ENCODE measurements at regions not wholly inside any gene's neighbourhood (a gene's known extent, or its start where the extent isn't known, plus 50 kb on each side); places are given as distances from the start of the nearest gene placed in this dataset.
A peak's percentile ranks its signal among the peaks of the same experiment; 100 is the strongest.
"Not testable (repeated sequence)": the region's sequence is repeated elsewhere in the genome, so short reads cannot be mapped to it uniquely, and the experiment has no call there.

GRCh38 chr3:186454881-186455703 lies 89.1 kb downstream of the CRYGS start:
- H3K79me2 ChIP-seq (ENCODE audit: control insufficient read depth, insufficient read depth, low read length, unreplicated experiment), result no peaks in the 10 kb centered on the region
- peaks cover 28% of the 10 kb centered on the region for H3K4me1 ChIP-seq (ENCODE audit: control insufficient read depth, insufficient read depth, low read length, unreplicated experiment)
- H3K27ac ChIP-seq (ENCODE audit: low read depth, low read length), result no peak overlapping the region
- no peak overlapping the region for H3K4me3 ChIP-seq (ENCODE audit: low read depth, low read length)
- H3K36me3 ChIP-seq (ENCODE audit: insufficient read depth, low read length), result no peaks in the 10 kb centered on the region
- H2AFZ ChIP-seq (ENCODE audit: low read length, unreplicated experiment), result no peak overlapping the region
- no peaks in the 10 kb centered on the region for H3K27me3 ChIP-seq (ENCODE audit: insufficient read depth, low read length)

GRCh38 chr3:186453531-186453930 lies 90.6 kb downstream of the CRYGS start:
- Histone ChIP-seq H3K27ac (ENCODE audit: low read depth, low read length) (no peak overlapping the region), H3K4me1 (ENCODE audit: control insufficient read depth, insufficient read depth, low read length, unreplicated experiment) (peaks cover 16% of the 10 kb centered on the region), H2AFZ (ENCODE audit: low read length, unreplicated experiment) (no peak overlapping the region), H3K79me2 (ENCODE audit: control insufficient read depth, insufficient read depth, low read length, unreplicated experiment) (no peaks in the 10 kb centered on the region), H3K27me3 (ENCODE audit: insufficient read depth, low read length) (peaks cover 1% of the 10 kb centered on the region; the same call in 1 of the 2 replicates), H3K4me3 (ENCODE audit: low read depth, low read length) (no peak overlapping the region), H3K36me3 (ENCODE audit: insufficient read depth, low read length) (no peaks in the 10 kb centered on the region)

- Histone ChIP-seq H3K27ac (ENCODE audit: low read depth, low read length) (peak overlapping the region; percentile 29; the same call in 1 of the 2 replicates), H3K27me3 (ENCODE audit: insufficient read depth, low read length) (peaks cover 12% of the 10 kb centered on the region; the same call in 1 of the 2 replicates), H3K4me1 (ENCODE audit: control insufficient read depth, insufficient read depth, low read length, unreplicated experiment) (peaks cover 11% of the 10 kb centered on the region), H3K36me3 (ENCODE audit: insufficient read depth, low read length) (no peaks in the 10 kb centered on the region), H3K79me2 (ENCODE audit: control insufficient read depth, insufficient read depth, low read length, unreplicated experiment) (no peaks in the 10 kb centered on the region), H3K4me3 (ENCODE audit: low read depth, low read length) (no peak overlapping the region), H2AFZ (ENCODE audit: low read length, unreplicated experiment) (peak overlapping the region; percentile 21)
These were observed 90.5 kb upstream of the DGKG start for GRCh38 chr3:186452517-186452916.

- H3K4me1 ChIP-seq (ENCODE audit: control insufficient read depth, insufficient read depth, low read length, unreplicated experiment), result peaks cover 11% of the 10 kb centered on the region
- H3K27me3 ChIP-seq (ENCODE audit: insufficient read depth, low read length), result peaks cover 23% of the 10 kb centered on the region
- H3K79me2 ChIP-seq (ENCODE audit: control insufficient read depth, insufficient read depth, low read length, unreplicated experiment), result no peaks in the 10 kb centered on the region
- H3K36me3 ChIP-seq (ENCODE audit: insufficient read depth, low read length), result no peaks in the 10 kb centered on the region
- no peak overlapping the region for H3K4me3 ChIP-seq (ENCODE audit: low read depth, low read length)
- H3K27ac ChIP-seq (ENCODE audit: low read depth, low read length), result no peak overlapping the region
- no peak overlapping the region for H2AFZ ChIP-seq (ENCODE audit: low read length, unreplicated experiment)
These were observed 89.3 kb upstream of the DGKG start for GRCh38 chr3:186451371-186451770.

- Histone ChIP-seq H3K27me3 (ENCODE audit: insufficient read depth, low read length) (peaks cover 36% of the 10 kb centered on the region), H3K27ac (ENCODE audit: low read depth, low read length) (no peak overlapping the region), H3K4me3 (ENCODE audit: low read depth, low read length) (no peak overlapping the region), H3K36me3 (ENCODE audit: insufficient read depth, low read length) (no peaks in the 10 kb centered on the region), H3K79me2 (ENCODE audit: control insufficient read depth, insufficient read depth, low read length, unreplicated experiment) (no peaks in the 10 kb centered on the region), H3K4me1 (ENCODE audit: control insufficient read depth, insufficient read depth, low read length, unreplicated experiment) (no peaks in the 10 kb centered on the region), H2AFZ (ENCODE audit: low read length, unreplicated experiment) (no peak overlapping the region)
These were observed 82.9 kb upstream of the DGKG start for GRCh38 chr3:186444974-186445373.

GRCh38 chr3:186444288-186444687 lies 82.3 kb upstream of the DGKG start:
- no peaks in the 10 kb centered on the region for H3K79me2 ChIP-seq (ENCODE audit: control insufficient read depth, insufficient read depth, low read length, unreplicated experiment)
- H3K27ac ChIP-seq (ENCODE audit: low read depth, low read length), result no peak overlapping the region
- H3K27me3 ChIP-seq (ENCODE audit: insufficient read depth, low read length), result peaks cover 36% of the 10 kb centered on the region
- no peaks in the 10 kb centered on the region for H3K4me1 ChIP-seq (ENCODE audit: control insufficient read depth, insufficient read depth, low read length, unreplicated experiment)
- H3K36me3 ChIP-seq (ENCODE audit: insufficient read depth, low read length), result no peaks in the 10 kb centered on the region
- H3K4me3 ChIP-seq (ENCODE audit: low read depth, low read length), result no peak overlapping the region
- no peak overlapping the region for H2AFZ ChIP-seq (ENCODE audit: low read length, unreplicated experiment)

DNA sequence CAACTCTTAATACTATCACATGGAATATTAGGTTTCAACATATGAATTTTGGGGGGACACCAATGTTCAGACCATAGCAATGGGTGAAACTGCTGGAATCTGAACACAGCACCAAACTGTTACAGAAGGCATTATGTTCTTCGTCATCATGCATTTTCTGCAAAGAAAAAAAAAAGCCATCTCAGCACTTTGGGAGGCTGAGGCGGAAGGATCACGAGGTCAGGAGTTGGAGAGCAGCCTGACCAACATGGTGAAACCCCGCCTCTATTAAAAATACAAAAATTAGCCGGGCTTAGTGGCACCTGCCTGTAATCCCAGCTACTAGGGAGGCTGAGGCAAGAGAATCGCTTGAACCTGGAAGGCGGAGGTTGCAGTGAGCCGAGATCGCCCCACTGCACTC lies 80.9 kb upstream of the DGKG start:
- not testable (repeated sequence) for H2AFZ ChIP-seq (ENCODE audit: low read length, unreplicated experiment); H3K79me2 ChIP-seq (ENCODE audit: control insufficient read depth, insufficient read depth, low read length, unreplicated experiment); H3K36me3 ChIP-seq (ENCODE audit: insufficient read depth, low read length); H3K4me3 ChIP-seq (ENCODE audit: low read depth, low read length); H3K4me1 ChIP-seq (ENCODE audit: control insufficient read depth, insufficient read depth, low read length, unreplicated experiment); H3K27ac ChIP-seq (ENCODE audit: low read depth, low read length)
- peaks cover 29% of the 10 kb centered on the region for H3K27me3 ChIP-seq (ENCODE audit: insufficient read depth, low read length)

- H3K4me1 ChIP-seq (ENCODE audit: control insufficient read depth, insufficient read depth, low read length, unreplicated experiment), result no peaks in the 10 kb centered on the region
- H3K27ac ChIP-seq (ENCODE audit: low read depth, low read length), result no peak overlapping the region
- no peaks in the 10 kb centered on the region for H3K36me3 ChIP-seq (ENCODE audit: insufficient read depth, low read length)
- no peak overlapping the region for H2AFZ ChIP-seq (ENCODE audit: low read length, unreplicated experiment)
- H3K27me3 ChIP-seq (ENCODE audit: insufficient read depth, low read length), result peaks cover 21% of the 10 kb centered on the region
- H3K79me2 ChIP-seq (ENCODE audit: control insufficient read depth, insufficient read depth, low read length, unreplicated experiment), result no peaks in the 10 kb centered on the region
- H3K4me3 ChIP-seq (ENCODE audit: low read depth, low read length), result no peak overlapping the region
These were observed 80.1 kb upstream of the DGKG start for GRCh38 chr3:186442162-186442561.

DNA sequence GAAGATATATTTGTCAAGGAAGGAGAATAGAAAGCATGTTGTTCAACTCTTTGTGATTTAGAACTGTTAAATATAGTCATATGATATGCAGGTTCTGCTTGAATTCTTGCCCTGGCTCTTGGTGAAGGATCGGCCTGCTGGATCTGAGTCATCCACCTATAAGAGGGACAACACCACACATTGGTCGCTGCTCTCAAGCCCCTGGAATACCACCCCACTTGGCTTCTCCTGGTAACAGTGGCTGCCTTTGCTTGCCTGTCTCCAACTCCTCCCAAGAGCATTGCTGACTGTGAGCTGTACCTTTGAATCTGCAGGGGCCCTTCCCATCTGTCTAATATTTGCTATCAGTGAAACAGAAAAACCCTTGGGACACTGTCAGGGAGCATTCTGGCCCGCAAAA lies 78.9 kb upstream of the DGKG start:
- H3K27ac ChIP-seq (ENCODE audit: low read depth, low read length), result no peak overlapping the region
- no peak overlapping the region for H2AFZ ChIP-seq (ENCODE audit: low read length, unreplicated experiment)
- H3K36me3 ChIP-seq (ENCODE audit: insufficient read depth, low read length), result no peaks in the 10 kb centered on the region
- H3K27me3 ChIP-seq (ENCODE audit: insufficient read depth, low read length), result peaks cover 9% of the 10 kb centered on the region
- H3K79me2 ChIP-seq (ENCODE audit: control insufficient read depth, insufficient read depth, low read length, unreplicated experiment), result no peaks in the 10 kb centered on the region
- no peak overlapping the region for H3K4me3 ChIP-seq (ENCODE audit: low read depth, low read length)
- H3K4me1 ChIP-seq (ENCODE audit: control insufficient read depth, insufficient read depth, low read length, unreplicated experiment), result no peaks in the 10 kb centered on the region

GRCh38 chr3:186439725-186440124 lies 77.7 kb upstream of the DGKG start:
- Histone ChIP-seq H3K27me3 (ENCODE audit: insufficient read depth, low read length) (no peaks in the 10 kb centered on the region), H2AFZ (ENCODE audit: low read length, unreplicated experiment) (no peak overlapping the region), H3K36me3 (ENCODE audit: insufficient read depth, low read length) (no peaks in the 10 kb centered on the region), H3K27ac (ENCODE audit: low read depth, low read length) (no peak overlapping the region), H3K79me2 (ENCODE audit: control insufficient read depth, insufficient read depth, low read length, unreplicated experiment) (no peaks in the 10 kb centered on the region), H3K4me1 (ENCODE audit: control insufficient read depth, insufficient read depth, low read length, unreplicated experiment) (no peaks in the 10 kb centered on the region), H3K4me3 (ENCODE audit: low read depth, low read length) (no peak overlapping the region)

DNA sequence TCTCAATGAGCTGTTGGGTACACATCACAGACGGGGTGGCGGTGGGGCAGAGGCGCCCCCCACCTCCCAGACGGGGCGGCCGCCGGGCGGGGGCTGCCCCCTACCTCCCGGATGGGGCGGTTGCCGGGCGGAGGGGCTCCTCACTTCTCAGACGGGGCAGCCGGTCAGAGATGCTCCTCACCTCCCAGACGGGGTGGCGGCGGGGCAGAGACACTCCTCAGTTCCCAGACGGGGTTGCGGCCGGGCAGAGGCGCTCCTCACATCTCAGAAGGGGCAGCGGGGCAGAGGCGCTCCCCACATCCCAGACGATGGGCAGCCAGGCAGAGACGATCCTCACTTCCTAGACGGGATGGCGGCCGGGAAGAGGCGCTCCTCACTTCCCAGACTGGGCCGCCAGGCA lies 73.3 kb upstream of the DGKG start:
- H3K27me3 ChIP-seq (ENCODE audit: insufficient read depth, low read length), result not testable (repeated sequence)

More for the DNA sequence above, 73.3 kb upstream of the DGKG start:
- not testable (repeated sequence) for H3K36me3 ChIP-seq (ENCODE audit: insufficient read depth, low read length); H2AFZ ChIP-seq (ENCODE audit: low read length, unreplicated experiment); H3K79me2 ChIP-seq (ENCODE audit: control insufficient read depth, insufficient read depth, low read length, unreplicated experiment); H3K27ac ChIP-seq (ENCODE audit: low read depth, low read length); H3K4me1 ChIP-seq (ENCODE audit: control insufficient read depth, insufficient read depth, low read length, unreplicated experiment); H3K4me3 ChIP-seq (ENCODE audit: low read depth, low read length)

Data from ACC112 (cell line).